Amygdala (tissue), 56 donors: ENCODE measurements at regions not wholly inside any gene's neighbourhood (a gene's known extent, or its start where the extent isn't known, plus 50 kb on each side); places are given as distances from the start of the nearest gene placed in this dataset.

Experiments
- DNase-seq, 56 donors: peaks; one replicate each; lab custom pipeline; 2025; lab: John Stamatoyannopoulos, UW

DNA sequence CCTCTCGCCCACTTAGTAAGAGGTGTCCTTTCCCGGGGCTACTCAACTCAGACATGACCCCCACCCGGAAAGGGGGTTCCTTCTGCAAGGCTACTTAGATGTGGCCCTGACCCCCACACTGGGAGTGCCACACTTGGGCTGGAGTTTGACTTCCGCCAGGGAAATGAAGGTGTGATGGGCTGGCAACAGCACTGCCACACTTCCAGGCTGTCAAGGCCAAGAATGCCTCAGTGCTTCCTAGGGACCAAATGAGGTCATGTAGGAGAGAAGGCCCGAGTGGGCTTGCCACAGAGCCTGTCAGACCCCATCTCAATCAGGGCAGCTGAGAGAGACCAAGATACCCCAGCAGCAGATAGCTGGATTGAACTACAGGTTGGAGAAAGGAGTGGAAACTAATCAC lies 55.5 kb downstream of the DRD1 start:
- no peak for DNase-seq

- DNase-seq: no peak
Observed at GRCh38 chr5:175387144-175387543, 56.8 kb downstream of the DRD1 start.

DNA sequence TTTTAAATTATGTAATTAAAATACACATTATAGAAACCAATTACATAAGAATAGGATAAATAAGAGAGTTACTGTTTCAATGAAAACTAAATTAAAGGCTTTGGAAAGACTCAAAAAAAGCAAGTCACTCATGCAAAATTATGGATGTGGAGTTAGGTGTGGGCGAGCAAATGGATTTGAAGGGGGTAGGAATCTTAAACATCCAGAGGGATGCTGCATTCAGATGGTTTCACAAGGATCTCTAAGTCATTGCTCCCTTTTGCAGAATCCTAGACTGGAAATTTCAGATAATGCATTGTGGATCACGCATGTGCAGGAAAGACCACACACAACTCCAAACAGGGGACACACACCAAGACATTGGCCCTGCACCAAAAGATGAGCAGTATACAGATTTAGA lies 57.5 kb downstream of the DRD1 start:
- DNase-seq: no peak

GRCh38 chr5:175385691-175386362 lies 58.2 kb downstream of the DRD1 start:
- DNase-seq: no peak

DNA sequence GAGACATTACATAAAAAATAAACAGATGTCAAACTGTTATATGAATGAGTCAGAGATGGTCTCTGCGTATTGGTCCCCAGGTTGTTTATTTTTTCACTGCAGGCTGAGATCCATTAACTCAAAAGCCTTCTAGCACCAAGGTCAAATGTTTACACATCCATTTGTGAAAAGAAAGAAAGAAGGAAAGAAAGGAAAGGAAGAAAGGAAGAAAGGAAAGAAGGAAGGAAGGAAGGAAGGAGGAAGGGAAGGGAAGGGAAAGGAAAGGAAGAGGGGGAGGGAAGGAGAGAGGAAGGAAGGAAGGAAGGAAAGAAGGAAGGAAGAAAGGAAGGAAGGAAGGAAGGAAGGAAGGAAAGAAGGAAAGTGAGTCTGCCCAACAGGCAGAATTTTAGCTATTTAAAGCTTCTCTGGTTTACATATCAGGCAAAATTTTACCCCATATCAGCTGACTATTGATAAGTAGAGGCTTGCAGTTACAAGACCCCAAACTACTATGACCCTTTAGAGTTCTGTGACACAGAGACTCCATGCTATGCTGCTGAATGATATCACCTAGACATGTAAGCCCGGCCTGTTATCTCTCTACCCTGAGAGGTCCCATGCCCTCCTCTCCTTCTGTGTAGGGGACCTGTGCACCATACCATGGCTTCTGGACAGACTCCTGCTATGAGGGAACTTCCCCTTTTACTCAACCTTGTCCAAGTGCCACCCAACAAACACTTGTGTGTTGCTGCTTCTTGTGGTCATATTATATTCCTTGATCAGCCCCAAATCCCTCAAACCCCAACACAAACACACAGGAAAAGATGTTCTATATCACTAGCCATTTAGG lies 59.0 kb downstream of the DRD1 start:
- DNase-seq: no peak

DNA sequence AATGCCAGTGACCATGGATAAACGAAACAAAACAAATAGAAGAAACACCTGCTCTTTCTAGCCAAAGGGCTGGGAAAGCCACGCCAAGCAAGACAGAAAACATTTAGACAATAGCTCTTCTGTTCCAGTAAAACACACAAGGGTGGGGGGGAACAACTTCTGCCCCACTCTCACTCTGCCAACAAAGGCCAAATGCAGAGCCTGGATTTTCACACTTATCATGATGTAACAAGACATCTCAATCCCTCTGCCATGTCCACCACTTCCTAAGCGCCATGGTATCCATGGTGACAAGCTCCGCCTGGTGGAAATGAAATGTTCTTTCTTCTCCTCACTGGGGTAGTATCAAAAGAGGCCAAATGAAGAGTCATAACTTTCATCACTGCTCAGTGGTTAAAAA lies 60.6 kb downstream of the DRD1 start:
- peak in 13 of 56 donors; percentile 2 to 38 (median 13) for DNase-seq

- DNase-seq: no peak
Observed at GRCh38 chr5:175382171-175382570, 61.8 kb downstream of the DRD1 start.

- no peak for DNase-seq
Observed at GRCh38 chr5:175381130-175381529, 62.9 kb downstream of the DRD1 start.

DNA sequence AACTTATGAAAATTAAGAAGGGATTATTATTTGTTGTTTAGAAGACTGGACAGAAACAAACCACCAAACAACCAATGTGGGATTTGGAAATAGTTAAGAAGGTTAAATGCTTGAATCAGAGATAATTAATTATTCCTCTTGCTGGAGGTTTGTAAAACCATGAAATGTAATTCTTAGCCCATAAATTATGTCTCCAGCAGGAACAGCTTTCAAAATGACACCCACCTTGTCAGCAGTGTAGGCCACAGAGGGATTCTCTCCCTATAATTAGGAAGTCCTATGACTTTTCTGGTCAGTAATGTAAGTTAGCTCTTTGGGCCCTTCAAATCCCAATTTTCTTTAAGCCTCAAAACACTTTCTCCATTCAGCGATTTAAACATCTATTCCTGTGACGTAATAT lies 63.3 kb downstream of the DRD1 start:
- no peak for DNase-seq

DNA sequence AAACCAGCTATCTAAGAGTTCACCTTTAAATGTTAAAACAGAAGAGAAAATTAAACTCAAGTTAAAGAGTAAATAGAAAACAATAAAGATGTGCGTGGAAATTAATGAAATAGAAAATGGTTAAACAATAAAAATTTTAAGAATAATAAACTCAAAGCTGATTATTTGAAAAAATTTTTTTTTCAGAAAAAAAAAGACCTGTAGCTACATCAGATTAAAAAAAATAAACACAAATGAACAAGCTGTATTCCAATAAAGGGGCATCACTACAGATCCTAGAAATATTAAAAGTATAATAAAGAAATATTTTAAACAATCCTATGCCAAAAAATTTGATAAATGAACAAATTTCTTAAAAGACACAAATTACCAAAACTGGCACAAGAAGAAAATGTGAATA lies 64.1 kb downstream of the DRD1 start:
- no peak for DNase-seq

GRCh38 chr5:175378444-175379028 lies 65.4 kb downstream of the DRD1 start:
- no peak for DNase-seq

GRCh38 chr5:175377816-175378215 lies 66.2 kb downstream of the DRD1 start:
- no peak for DNase-seq

GRCh38 chr5:175374166-175374875 lies 69.7 kb downstream of the DRD1 start:
- DNase-seq: no peak

- no peak for DNase-seq
Observed at GRCh38 chr5:175365866-175366265, 78.1 kb downstream of the DRD1 start.

DNA sequence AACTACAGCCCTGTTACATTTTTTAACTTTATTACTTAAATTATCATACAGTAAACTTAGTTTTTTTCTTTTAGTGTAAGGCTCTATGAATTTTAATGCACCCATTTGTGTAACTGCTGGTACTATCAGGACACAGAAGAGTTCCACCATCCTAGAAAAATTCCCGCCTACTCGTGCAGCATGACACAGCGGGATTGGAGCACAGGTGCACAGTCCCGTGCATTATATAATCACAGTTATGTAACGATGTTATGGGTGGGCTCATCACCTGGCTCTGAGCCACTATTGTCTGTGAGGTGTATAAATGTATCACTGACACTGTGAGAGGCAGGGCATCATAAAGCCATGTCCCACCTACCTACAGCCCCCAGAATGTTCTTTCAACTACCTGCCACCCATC lies 80.7 kb downstream of the DRD1 start:
- DNase-seq: no peak

GRCh38 chr5:175357995-175358394 lies 86.0 kb downstream of the DRD1 start:
- no peak for DNase-seq

DNA sequence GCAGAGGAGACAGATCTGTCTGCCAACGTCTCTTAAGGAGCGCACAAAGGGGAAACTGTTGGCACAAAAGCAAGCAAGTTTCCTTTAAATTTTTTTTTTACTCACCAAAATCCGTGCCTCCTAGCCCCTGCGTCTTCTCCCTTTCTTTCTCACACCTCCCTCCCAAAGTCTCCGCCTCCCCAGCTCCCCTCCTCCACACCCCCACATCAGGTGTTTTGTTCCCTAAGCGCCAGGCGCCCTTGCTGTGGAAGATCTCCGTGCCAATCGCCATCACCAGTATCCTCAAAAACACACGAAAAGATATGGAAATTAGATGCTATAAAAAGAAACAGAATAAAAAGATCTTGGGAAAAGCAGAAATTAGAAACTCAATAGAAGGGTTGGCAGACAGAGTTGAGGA lies 87.6 kb downstream of the DRD1 start:
- DNase-seq: no peak

- no peak for DNase-seq
Observed at GRCh38 chr5:175354964-175355363, 89.0 kb downstream of the DRD1 start.

DNA sequence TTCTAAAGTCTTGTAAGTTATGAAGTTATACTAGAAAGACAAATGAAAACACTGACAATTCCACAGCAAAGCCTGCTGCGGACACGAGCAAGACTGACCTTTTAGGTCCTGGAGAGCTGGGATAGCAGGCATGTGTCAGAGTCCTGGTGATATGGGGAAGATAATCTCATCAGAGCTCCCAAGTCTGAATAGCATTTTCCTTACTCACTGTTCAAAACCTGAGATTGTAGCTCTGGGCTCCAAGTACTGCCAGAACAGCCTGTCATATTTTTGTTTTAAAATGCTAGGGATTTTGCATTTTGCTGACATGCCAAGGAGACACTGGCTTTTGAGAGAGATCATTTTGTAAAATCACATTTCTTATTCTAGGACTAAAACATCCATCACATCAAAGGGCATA lies 90.1 kb downstream of the DRD1 start:
- DNase-seq: no peak

DNA sequence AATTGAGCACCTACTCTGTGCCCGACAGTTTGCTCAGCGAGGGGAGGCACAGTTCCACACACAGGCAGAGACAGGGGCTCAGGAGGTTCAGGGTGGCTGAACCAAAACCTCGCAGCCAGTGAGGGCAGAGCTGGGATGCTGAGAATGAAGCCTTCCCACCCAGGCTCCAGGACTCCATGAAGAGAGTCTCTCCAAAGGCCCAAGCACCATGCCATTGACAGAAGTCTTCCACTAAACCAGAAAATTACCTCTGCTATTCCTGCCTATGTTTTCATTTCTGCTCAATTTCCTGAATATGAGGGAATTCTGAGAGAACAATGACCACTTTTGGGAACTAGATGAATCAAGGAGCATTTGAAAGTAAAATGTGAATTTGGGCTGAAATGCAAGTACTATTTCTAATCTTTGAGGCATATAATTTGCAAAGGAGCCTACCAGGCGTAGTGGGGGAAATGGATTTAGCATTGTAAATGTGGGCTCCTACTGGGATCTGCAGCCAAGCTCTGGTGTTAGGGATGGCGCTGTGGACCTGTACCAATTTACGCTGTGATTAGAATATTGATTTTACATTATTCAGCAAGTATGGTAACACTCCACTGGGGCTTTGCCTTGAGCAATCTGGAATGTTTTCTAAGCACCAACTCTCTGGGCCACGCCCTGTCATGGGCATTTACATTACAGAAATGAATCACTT lies 91.9 kb downstream of the DRD1 start:
- no peak for DNase-seq

GRCh38 chr5:175351126-175351525 lies 92.9 kb downstream of the DRD1 start:
- DNase-seq: no peak
